Loucy (cell line): ENCODE measurements at regions not wholly inside any gene's neighbourhood (a gene's known extent, or its start where the extent isn't known, plus 50 kb on each side); places are given as distances from the start of the nearest gene placed in this dataset.

Experiments used
- H2AFZ ChIP-seq: fragments of 200-600 bp; sonication (generic); 2 replicates; pipeline ENCODE4 v1.6.0; 2016; ENCODE audit warnings: antibody characterized with exemption, mild to moderate bottlenecking, low read length, moderate library complexity
- H3F3A ChIP-seq: fragments of 200-600 bp; 2 replicates; pipeline ENCODE4 v1.6.0; 2016; ENCODE audit warnings: antibody characterized with exemption, low read depth, mild to moderate bottlenecking
- H3K27me3 ChIP-seq: fragments of 200-600 bp; sonication (generic); 2 replicates; pipeline ENCODE4 v1.6.1; 2014; ENCODE audit warnings: low read length, mild to moderate bottlenecking; ENCODE audit not compliant: insufficient read depth, poor library complexity, severe bottlenecking
- H3K36me3 ChIP-seq: fragments of 200-600 bp; sonication (generic); 2 replicates; pipeline ENCODE4 v1.6.1; 2016; ENCODE audit warnings: low read length; ENCODE audit not compliant: insufficient read depth
- H3K4me1 ChIP-seq: fragments of 200-600 bp; sonication (generic); 2 replicates; pipeline ENCODE4 v1.5.1; 2014; ENCODE audit warnings: low read length, mild to moderate bottlenecking; ENCODE audit not compliant: insufficient read depth, poor library complexity, severe bottlenecking
- H3K4me2 ChIP-seq: fragments of 200-600 bp; sonication (generic); 2 replicates; pipeline ENCODE4 v1.6.0; 2014; ENCODE audit warnings: antibody characterized with exemption, low read length, low read depth, mild to moderate bottlenecking; ENCODE audit not compliant: poor library complexity, severe bottlenecking
- H3K4me3 ChIP-seq: fragments of 200-600 bp; sonication (generic); 2 replicates; pipeline ENCODE4 v1.5.1; 2014; ENCODE audit warnings: low read length, mild to moderate bottlenecking, mixed read lengths; ENCODE audit not compliant: poor library complexity, severe bottlenecking
- H3K79me2 ChIP-seq: fragments of 200-600 bp; sonication (generic); 2 replicates; pipeline ENCODE4 v1.6.1; 2014; ENCODE audit warnings: low read length; ENCODE audit not compliant: insufficient read depth
- H3K9ac ChIP-seq: fragments of 200-600 bp; sonication (generic); 2 replicates; pipeline ENCODE4 v1.6.0; 2014; ENCODE audit warnings: mild to moderate bottlenecking, low read depth, low read length, moderate library complexity; ENCODE audit not compliant: poor library complexity, severe bottlenecking
- H3K9me2 ChIP-seq: fragments of 200-600 bp; sonication (generic); replicated peaks from 2 replicates; pipeline ENCODE4 v1.6.1; 2016; ENCODE audit warnings: low read depth, low read length, mixed read lengths
- H3K9me3 ChIP-seq: fragments of 200-600 bp; sonication (generic); 2 replicates; pipeline ENCODE4 v1.6.1; 2014; ENCODE audit warnings: mild to moderate bottlenecking, antibody characterized with exemption, low read length, low read depth; ENCODE audit not compliant: insufficient read depth
- H4K20me1 ChIP-seq: fragments of 200-600 bp; sonication (generic); 2 replicates; pipeline ENCODE4 v1.6.0; 2014; ENCODE audit warnings: antibody characterized with exemption, low read length, mild to moderate bottlenecking; ENCODE audit not compliant: insufficient read depth, poor library complexity, severe bottlenecking
- CTCF ChIP-seq: fragments of 200-600 bp; sonication (generic); conservative IDR thresholded peaks from 2 replicates; pipeline ENCODE4 v1.5.1; 2014; ENCODE audit warnings: mild to moderate bottlenecking, antibody characterized with exemption, low read length
- EZH2phosphoT487 ChIP-seq: fragments of 200-600 bp; IDR thresholded peaks from 2 replicates; pipeline ENCODE4 v1.6.1; 2018; ENCODE audit warnings: antibody characterized with exemption, mild to moderate bottlenecking, moderate library complexity, borderline replicate concordance

- Histone ChIP-seq H3K9me2 (no peaks in the 10 kb centered on the region), H3K36me3 (no peaks in the 10 kb centered on the region), H3K4me3 (no peak overlapping the region), H3K27me3 (no peaks in the 10 kb centered on the region), H4K20me1 (no peaks in the 10 kb centered on the region), H3K4me1 (no peaks in the 10 kb centered on the region), H3F3A (no peaks in the 10 kb centered on the region), H3K4me2 (no peak overlapping the region), H2AFZ (no peak overlapping the region), H3K9me3 (no peaks in the 10 kb centered on the region), H3K79me2 (no peaks in the 10 kb centered on the region), H3K9ac (no peak overlapping the region)
- TF ChIP-seq EZH2phosphoT487, result no peak
- TF ChIP-seq CTCF, result no peak
Measured at GRCh38 chr5:105134328-105134727, 1571.7 kb upstream of the NUDT12 start.

GRCh38 chr5:105133087-105133486 lies 1570.5 kb upstream of the NUDT12 start:
- H3K27me3 ChIP-seq, result no peaks in the 10 kb centered on the region
- no peaks in the 10 kb centered on the region for H3K9me2 ChIP-seq
- no peaks in the 10 kb centered on the region for H3K9me3 ChIP-seq
- H3K4me2 ChIP-seq, result no peak overlapping the region
- no peaks in the 10 kb centered on the region for H3K4me1 ChIP-seq
- TF ChIP-seq EZH2phosphoT487, result no peak
- TF ChIP-seq CTCF, result no peak
- H3F3A ChIP-seq, result no peaks in the 10 kb centered on the region
- H3K4me3 ChIP-seq, result no peak overlapping the region
- no peaks in the 10 kb centered on the region for H3K36me3 ChIP-seq
- H4K20me1 ChIP-seq, result no peaks in the 10 kb centered on the region
- no peaks in the 10 kb centered on the region for H3K79me2 ChIP-seq
- no peak overlapping the region for H3K9ac ChIP-seq
- no peak overlapping the region for H2AFZ ChIP-seq

- Histone ChIP-seq H2AFZ (no peak overlapping the region), H3K79me2 (no peaks in the 10 kb centered on the region), H3K9me3 (no peaks in the 10 kb centered on the region), H3K9ac (no peak overlapping the region), H3K4me3 (no peak overlapping the region), H3K36me3 (no peaks in the 10 kb centered on the region), H3K4me2 (no peak overlapping the region), H3K27me3 (no peaks in the 10 kb centered on the region), H3K9me2 (no peaks in the 10 kb centered on the region), H3K4me1 (no peaks in the 10 kb centered on the region), H3F3A (no peaks in the 10 kb centered on the region), H4K20me1 (no peaks in the 10 kb centered on the region)
- TF ChIP-seq CTCF (no peak), EZH2phosphoT487 (no peak)
Measured at GRCh38 chr5:105132581-105132980, 1570.0 kb upstream of the NUDT12 start.
